HCT116 (cell line): ENCODE measurements at regions not wholly inside any gene's neighbourhood (a gene's known extent, or its start where the extent isn't known, plus 50 kb on each side); places are given as distances from the start of the nearest gene placed in this dataset.

Experiments
- ATAC-seq: fragments of 200-7000 bp; cut with Tn5 transposase; 2 replicates; pipeline ENCODE4 v1.9.1; 2020; ENCODE audit warnings: mild to moderate bottlenecking, moderate library complexity
- BruUV-seq: library from RNA; stranded (reverse); fragments of 400-500 nt; replicated peaks from 2 replicates; lab custom pipeline; 2021; lab: Mats Ljungman, UMichigan
- CTCF ChIA-PET: fragments of 300-600 bp; sonication (Branson Sonifier 250); formaldehyde crosslinking; loops from one replicate; lab custom pipeline; 2021; ENCODE audit warnings: antibody characterized with exemption; lab: Charles Lee
- POLR2A ChIA-PET: fragments of 300-600, 350-600 bp; sonication (Branson Sonifier 250); formaldehyde crosslinking; loops from one replicate; lab custom pipeline; 2021; ENCODE audit warnings: antibody characterized with exemption; lab: Charles Lee
- RAD21 ChIA-PET, 2 experiments: fragments of 300-600 bp; sonication (Branson Sonifier 250); formaldehyde crosslinking; loops; one replicate each; lab custom pipeline; 2023; ENCODE audit warnings: low total read pairs in 2 of 2; ENCODE audit not compliant: uncharacterized antibody in 2 of 2, unreplicated experiment in 2 of 2, low non-redundant PET in 1 of 2; lab: Charles Lee
- DNase-seq: peaks from one replicate; pipeline ENCODE4 v3.0.0-alpha.2; 2010; ENCODE audit warnings: low read depth, low spot score
- H2AFZ ChIP-seq: fragments of 200-600 bp; shearing (Covaris generic), sonication (generic); 2 replicates; pipeline ENCODE4 v1.6.1; 2017; ENCODE audit warnings: low read depth, mixed run types, mixed read lengths, antibody characterized with exemption, low read length; ENCODE audit not compliant: poor library complexity, severe bottlenecking
- H3K27ac ChIP-seq: 2 replicates; pipeline ENCODE4 v1.5.1; 2012; ENCODE audit warnings: low read depth, low read length
- H3K27me3 ChIP-seq: fragments of 200-600 bp; sonication (generic); 2 replicates; pipeline ENCODE4 v1.6.1; 2016; ENCODE audit warnings: mixed run types, low read length, mixed read lengths; ENCODE audit not compliant: insufficient read depth
- H3K36me3 ChIP-seq, 2 experiments: fragments of 200-500 bp in 1 of 2; fragments of 200-600 bp in 1 of 2; sonication (Bioruptor generic) in 1 of 2; sonication (generic) in 1 of 2; 2 replicates each; pipeline versions ENCODE4 v1.5.1 to v1.6.1; 2014 to 2016; ENCODE audit warnings: low read length in 2 of 2, inconsistent platforms in 1 of 2, mixed read lengths in 1 of 2, mixed run types in 1 of 2; ENCODE audit not compliant: insufficient read depth in 2 of 2, control insufficient read depth in 1 of 2
- H3K4me1 ChIP-seq, 2 experiments: fragments of 200-600 bp in 1 of 2; sonication (generic) in 1 of 2; 2 replicates each; pipeline versions ENCODE4 v1.5.1 to v1.6.1; 2012 to 2017; ENCODE audit warnings: low read length in 2 of 2, inconsistent platforms in 1 of 2, mild to moderate bottlenecking in 1 of 2, mixed read lengths in 1 of 2, mixed run types in 1 of 2, moderate library complexity in 1 of 2; ENCODE audit not compliant: insufficient read depth in 2 of 2, control insufficient read depth in 1 of 2
- H3K4me2 ChIP-seq: fragments of 200-600 bp; sonication (generic); 2 replicates; pipeline ENCODE4 v1.6.1; 2017; ENCODE audit warnings: mixed run types, low read length, mixed read lengths
- H3K4me3 ChIP-seq, 2 experiments: fragments of 200-600 bp in 1 of 2; sonication (generic) in 1 of 2; replicated peaks in 1 of 2; 2 replicates each; pipeline ENCODE4 v1.5.1; 2011 to 2016; ENCODE audit warnings: low read length in 2 of 2, control low read depth in 1 of 2, low read depth in 1 of 2, mild to moderate bottlenecking in 1 of 2, mixed read lengths in 1 of 2, mixed run types in 1 of 2
- H3K79me2 ChIP-seq: fragments of 200-600 bp; sonication (generic); 2 replicates; pipeline ENCODE4 v1.6.1; 2017; ENCODE audit warnings: mild to moderate bottlenecking, mixed run types, low read length, moderate library complexity, mixed read lengths; ENCODE audit not compliant: insufficient read depth
- H3K9ac ChIP-seq: fragments of 200-600 bp; sonication (generic); 2 replicates; pipeline ENCODE4 v1.6.1; 2016; ENCODE audit warnings: low read length, mixed read lengths
- H3K9me2 ChIP-seq: fragments of 200-600 bp; sonication (generic), shearing (Covaris generic); 2 replicates; pipeline ENCODE4 v1.6.1; 2017; ENCODE audit warnings: mixed run types, mild to moderate bottlenecking, moderate library complexity; ENCODE audit not compliant: insufficient read depth
- H3K9me3 ChIP-seq, 2 experiments: fragments of 200-500 bp in 1 of 2; fragments of 200-600 bp in 1 of 2; sonication (Bioruptor generic) in 1 of 2; sonication (generic) in 1 of 2; 2 replicates each; pipeline ENCODE4 v1.6.1; 2014 to 2017; ENCODE audit warnings: low read length in 2 of 2, mixed read lengths in 2 of 2, inconsistent platforms in 1 of 2, low read depth in 1 of 2, mild to moderate bottlenecking in 1 of 2, mixed run types in 1 of 2, moderate library complexity in 1 of 2; ENCODE audit not compliant: control insufficient read depth in 1 of 2, insufficient read depth in 1 of 2
- H4K20me1 ChIP-seq: fragments of 200-600 bp; sonication (generic), shearing (Covaris generic); 2 replicates; pipeline ENCODE4 v1.6.1; 2017; ENCODE audit warnings: mixed run types, mild to moderate bottlenecking, moderate library complexity; ENCODE audit not compliant: insufficient read depth
- ATF3 ChIP-seq: IDR thresholded peaks from 2 replicates; pipeline ENCODE4 v1.6.1; 2012
- CEBPB ChIP-seq: IDR thresholded peaks from 2 replicates; pipeline ENCODE4 v1.6.1; 2012; ENCODE audit warnings: low read depth
- CTCF ChIP-seq, 3 experiments: fragments of 200-600 bp in 1 of 3; sonication (generic) in 1 of 3; IDR thresholded peaks in 2 of 3; conservative IDR thresholded peaks in 1 of 3; 2 replicates each; pipeline ENCODE4 v1.5.1; 2012 to 2017; ENCODE audit warnings: low read depth in 2 of 3, low read length in 2 of 3, antibody characterized with exemption in 1 of 3, borderline replicate concordance in 1 of 3, control low read depth in 1 of 3, mild to moderate bottlenecking in 1 of 3, mixed read lengths in 1 of 3, mixed run types in 1 of 3, moderate library complexity in 1 of 3; ENCODE audit not compliant: insufficient read depth in 1 of 3
- ELF1 ChIP-seq: IDR thresholded peaks from 2 replicates; pipeline ENCODE4 v1.6.1; 2012; ENCODE audit warnings: low read depth, borderline replicate concordance
- EZH2 ChIP-seq: fragments of 200-600 bp; sonication (generic); IDR thresholded peaks from 2 replicates; pipeline ENCODE4 v1.6.1; 2017; ENCODE audit warnings: antibody characterized with exemption, mixed run types
- EZH2phosphoT487 ChIP-seq: fragments of 200-600 bp; IDR thresholded peaks from 2 replicates; pipeline ENCODE4 v1.6.1; 2018; ENCODE audit warnings: antibody characterized with exemption, borderline replicate concordance
- FOSL1 ChIP-seq: IDR thresholded peaks from 2 replicates; pipeline ENCODE4 v1.6.1; 2012; ENCODE audit warnings: low read depth
- JUND ChIP-seq: IDR thresholded peaks from 2 replicates; pipeline ENCODE4 v1.6.1; 2012
- MAX ChIP-seq: IDR thresholded peaks from 2 replicates; pipeline ENCODE4 v1.6.1; 2012
- POLR2A ChIP-seq: IDR thresholded peaks from 2 replicates; pipeline ENCODE4 v1.7.0; 2011; ENCODE audit warnings: borderline replicate concordance; ENCODE audit not compliant: insufficient read depth, insufficient read length; ENCODE audit errors: extremely low read depth
- POLR2AphosphoS5 ChIP-seq: IDR thresholded peaks from 2 replicates; pipeline ENCODE4 v1.6.1; 2011; ENCODE audit warnings: mild to moderate bottlenecking, low read depth, low read length, moderate library complexity
- SIN3A ChIP-seq: IDR thresholded peaks from 2 replicates; pipeline ENCODE4 v1.6.1; 2012; ENCODE audit warnings: low read depth
- SP1 ChIP-seq: IDR thresholded peaks from 2 replicates; pipeline ENCODE4 v1.6.1; 2012; ENCODE audit warnings: low read depth
- TCF7L2 ChIP-seq: IDR thresholded peaks from 2 replicates; pipeline ENCODE4 v1.7.0; 2011; ENCODE audit warnings: borderline replicate concordance, inconsistent platforms; ENCODE audit not compliant: insufficient read depth, insufficient read length; ENCODE audit errors: extremely low read depth
- ZBTB33 ChIP-seq: IDR thresholded peaks from 2 replicates; pipeline ENCODE4 v1.6.1; 2011; ENCODE audit warnings: mild to moderate bottlenecking, low read length, moderate library complexity; ENCODE audit not compliant: insufficient replicate concordance; ENCODE audit errors: extremely low read depth
- intact Hi-C: fragments of 100-400 bp; cut with micrococcal nuclease; formaldehyde crosslinking; loops from 2 replicates; pipeline ENCODE4 v1.10.0; 2022

- H3K4me3 ChIP-seq = no peak overlapping the region
- ChIA-PET POLR2A (no interaction called here), CTCF (no interaction called here), RAD21 (no interaction called here)
- H3K4me2 ChIP-seq = no peak overlapping the region
- intact Hi-C loops = no loop called here
- DNase-seq (no peak), ATAC-seq (no peak)
- no peaks in the 10 kb centered on the region for H3K36me3 ChIP-seq
- no peaks in the 10 kb centered on the region for H3K9me2 ChIP-seq
- no peak overlapping the region for H3K27ac ChIP-seq
- H3K4me1 ChIP-seq = peaks cover 0 to 6% of the 10 kb centered on the region in 2 experiments; a peak in 2 of 4 replicates
- no peaks in the 10 kb centered on the region for H3K79me2 ChIP-seq
- peak overlapping the region; percentile 68 for H2AFZ ChIP-seq
- no peak overlapping the region for H3K9ac ChIP-seq
- no peaks in the 10 kb centered on the region for H4K20me1 ChIP-seq
- TF ChIP-seq EZH2 = no peak
- TF ChIP-seq JUND = peak; percentile 36; the same call in 1 of the 2 replicates
- TF ChIP-seq SP1 = peak; percentile 34; the same call in 1 of the 2 replicates
- TF ChIP-seq FOSL1 = 0 out of 2 replicates have a peak, but pooled peaks have one; percentile 26
- peak; percentile 57; the same call in 1 of the 2 replicates for TF ChIP-seq CEBPB
- no TSS peak for BruUV-seq
- no peaks in the 10 kb centered on the region for H3K27me3 ChIP-seq
- no peaks in the 10 kb centered on the region for H3K9me3 ChIP-seq
Measured at GRCh38 chr12:70121562-70121961, 121.7 kb upstream of the CNOT2 start.

GRCh38 chr12:70122804-70123203 lies 120.4 kb upstream of the CNOT2 start:
- Histone ChIP-seq H2AFZ (no peak overlapping the region), H3K9ac (no peak overlapping the region), H3K4me2 (no peak overlapping the region), H3K27ac (no peak overlapping the region), H3K9me2 (no peaks in the 10 kb centered on the region), H3K79me2 (no peaks in the 10 kb centered on the region), H4K20me1 (no peaks in the 10 kb centered on the region), H3K36me3 (no peaks in the 10 kb centered on the region), H3K27me3 (no peaks in the 10 kb centered on the region), H3K4me3 (no peak overlapping the region), H3K9me3 (no peaks in the 10 kb centered on the region), H3K4me1 (peaks cover 0 to 6% of the 10 kb centered on the region in 2 experiments; a peak in 2 of 4 replicates)
- ChIA-PET RAD21 (no interaction called here), CTCF (no interaction called here), POLR2A (no interaction called here)
- no peak for DNase-seq
- no TSS peak for BruUV-seq
- intact Hi-C loops = no loop called here
- ATAC-seq = no peak
- TF ChIP-seq EZH2 (no peak), POLR2A (no peak), JUND (no peak), CTCF (IDR thresholded peaks at IDR 0.05 in 2 of 3, conservative IDR thresholded peaks at IDR 0.05 in 1 of 3; ENCODE audit: borderline replicate concordance in 1 of 3, insufficient read depth in 1 of 3, low read depth in 2 of 3, low read length in 2 of 3) (no peak), SIN3A (no peak), ZBTB33 (no peak), MAX (no peak), ATF3 (no peak), EZH2phosphoT487 (no peak), POLR2AphosphoS5 (no peak), SP1 (no peak), TCF7L2 (no peak), ELF1 (no peak)
